ENCODE measurements at regions not wholly inside any gene's neighbourhood (a gene's known extent, or its start where the extent isn't known, plus 50 kb on each side); places are given as distances from the start of the nearest gene placed in this dataset.

GRCh38 chr3:197458906-197459470 lies 96.8 kb downstream of the BDH1 start:
- TF ChIP-seq CTCF (conservative IDR thresholded peaks at IDR 0.05; ENCODE audit: low read length) (no peak), EZH2phosphoT487 (IDR thresholded peaks at IDR 0.05; ENCODE audit: borderline replicate concordance) (no peak)

Measured in Loucy (cell line).